ENCODE measurements at regions not wholly inside any gene's neighbourhood (a gene's known extent, or its start where the extent isn't known, plus 50 kb on each side); places are given as distances from the start of the nearest gene placed in this dataset.
"Not testable (repeated sequence)": the region's sequence is repeated elsewhere in the genome, so short reads cannot be mapped to it uniquely, and the experiment has no call there.

GRCh38 chrX:95536661-95537060, 1148.0 kb upstream of the DIAPH2 start:
- Histone ChIP-seq H3K4me3 (no peak overlapping the region), H3K9me3 (no peaks in the 10 kb centered on the region), H3K36me3 (no peaks in the 10 kb centered on the region), H3K27me3 (no peaks in the 10 kb centered on the region), H3K4me1 (no peaks in the 10 kb centered on the region), H3K27ac (no peak overlapping the region)
- intact Hi-C loops (cut with DNase I) = no loop called here
- no peak for DNase-seq (ENCODE audit: extremely low spot score in 2 of 2)
- TF ChIP-seq POLR2A (IDR thresholded peaks at IDR 0.05) = no peak
- TF ChIP-seq, protein P1, sequence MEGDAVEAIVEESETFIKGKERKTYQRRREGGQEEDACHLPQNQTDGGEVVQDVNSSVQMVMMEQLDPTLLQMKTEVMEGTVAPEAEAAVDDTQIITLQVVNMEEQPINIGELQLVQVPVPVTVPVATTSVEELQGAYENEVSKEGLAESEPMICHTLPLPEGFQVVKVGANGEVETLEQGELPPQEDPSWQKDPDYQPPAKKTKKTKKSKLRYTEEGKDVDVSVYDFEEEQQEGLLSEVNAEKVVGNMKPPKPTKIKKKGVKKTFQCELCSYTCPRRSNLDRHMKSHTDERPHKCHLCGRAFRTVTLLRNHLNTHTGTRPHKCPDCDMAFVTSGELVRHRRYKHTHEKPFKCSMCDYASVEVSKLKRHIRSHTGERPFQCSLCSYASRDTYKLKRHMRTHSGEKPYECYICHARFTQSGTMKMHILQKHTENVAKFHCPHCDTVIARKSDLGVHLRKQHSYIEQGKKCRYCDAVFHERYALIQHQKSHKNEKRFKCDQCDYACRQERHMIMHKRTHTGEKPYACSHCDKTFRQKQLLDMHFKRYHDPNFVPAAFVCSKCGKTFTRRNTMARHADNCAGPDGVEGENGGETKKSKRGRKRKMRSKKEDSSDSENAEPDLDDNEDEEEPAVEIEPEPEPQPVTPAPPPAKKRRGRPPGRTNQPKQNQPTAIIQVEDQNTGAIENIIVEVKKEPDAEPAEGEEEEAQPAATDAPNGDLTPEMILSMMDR (IDR thresholded peaks at IDR 0.05) = no peak
- TF ChIP-seq POLR2AphosphoS5 (IDR thresholded peaks at IDR 0.05; ENCODE audit: insufficient read depth in 1 of 2, low read depth in 1 of 2) = no peak

GRCh38 chrX:95539041-95539440, 1145.6 kb upstream of the DIAPH2 start:
- no peaks in the 10 kb centered on the region for H3K4me1 ChIP-seq
- H3K27ac ChIP-seq = no peak overlapping the region
- H3K4me3 ChIP-seq = no peak overlapping the region
- intact Hi-C loops (cut with DNase I) = no loop called here
- H3K36me3 ChIP-seq = no peaks in the 10 kb centered on the region
- no peak for DNase-seq (ENCODE audit: extremely low spot score in 2 of 2)
- TF ChIP-seq POLR2AphosphoS5 (IDR thresholded peaks at IDR 0.05; ENCODE audit: insufficient read depth in 1 of 2, low read depth in 1 of 2) (no peak), POLR2A (IDR thresholded peaks at IDR 0.05) (no peak)
- TF ChIP-seq, protein P1 (IDR thresholded peaks at IDR 0.05) = no peak
- no peaks in the 10 kb centered on the region for H3K27me3 ChIP-seq
- no peaks in the 10 kb centered on the region for H3K9me3 ChIP-seq

GRCh38 chrX:95549552-95549951, 1135.1 kb upstream of the DIAPH2 start:
- H3K4me3 ChIP-seq; DNase-seq (ENCODE audit: extremely low spot score in 2 of 2); intact Hi-C loops (cut with DNase I); H3K27ac ChIP-seq; H3K4me1 ChIP-seq; H3K36me3 ChIP-seq; H3K27me3 ChIP-seq; H3K9me3 ChIP-seq: not testable (repeated sequence)

- intact Hi-C loops (cut with DNase I) = no loop called here
- DNase-seq (ENCODE audit: extremely low spot score in 2 of 2) = no peak
- Histone ChIP-seq H3K36me3 (no peaks in the 10 kb centered on the region), H3K27me3 (no peaks in the 10 kb centered on the region), H3K27ac (no peak overlapping the region), H3K4me3 (no peak overlapping the region), H3K4me1 (no peaks in the 10 kb centered on the region), H3K9me3 (no peaks in the 10 kb centered on the region)
- no peak for TF ChIP-seq POLR2A (IDR thresholded peaks at IDR 0.05)
- no peak for TF ChIP-seq POLR2AphosphoS5 (IDR thresholded peaks at IDR 0.05; ENCODE audit: insufficient read depth in 1 of 2, low read depth in 1 of 2)
- TF ChIP-seq, protein P1 (IDR thresholded peaks at IDR 0.05) = no peak
Measured at GRCh38 chrX:95585321-95585720, 1099.3 kb upstream of the DIAPH2 start.

GRCh38 chrX:95612350-95612749, 1072.3 kb upstream of the DIAPH2 start:
- H3K27ac ChIP-seq = no peak overlapping the region
- intact Hi-C loops (cut with DNase I) = no loop called here
- no peaks in the 10 kb centered on the region for H3K27me3 ChIP-seq
- peaks cover 7% of the 10 kb centered on the region for H3K9me3 ChIP-seq
- no peak overlapping the region for H3K4me3 ChIP-seq
- no peak for DNase-seq (ENCODE audit: extremely low spot score in 2 of 2)
- no peaks in the 10 kb centered on the region for H3K4me1 ChIP-seq
- H3K36me3 ChIP-seq = no peaks in the 10 kb centered on the region
- TF ChIP-seq POLR2AphosphoS5 (IDR thresholded peaks at IDR 0.05; ENCODE audit: insufficient read depth in 1 of 2, low read depth in 1 of 2) = no peak
- no peak for TF ChIP-seq POLR2A (IDR thresholded peaks at IDR 0.05)
- TF ChIP-seq, protein P1 (IDR thresholded peaks at IDR 0.05) = no peak

GRCh38 chrX:95622200-95622599, 1062.4 kb upstream of the DIAPH2 start:
- no peaks in the 10 kb centered on the region for H3K27me3 ChIP-seq
- H3K36me3 ChIP-seq = no peaks in the 10 kb centered on the region
- no peak overlapping the region for H3K27ac ChIP-seq
- no peaks in the 10 kb centered on the region for H3K4me1 ChIP-seq
- no peak for DNase-seq (ENCODE audit: extremely low spot score in 2 of 2)
- H3K4me3 ChIP-seq = no peak overlapping the region
- no peak for TF ChIP-seq POLR2A (IDR thresholded peaks at IDR 0.05)
- TF ChIP-seq, protein P1 (IDR thresholded peaks at IDR 0.05) = no peak
- TF ChIP-seq POLR2AphosphoS5 (IDR thresholded peaks at IDR 0.05; ENCODE audit: insufficient read depth in 1 of 2, low read depth in 1 of 2) = no peak
- intact Hi-C loops (cut with DNase I) = no loop called here
- H3K9me3 ChIP-seq = no peaks in the 10 kb centered on the region
